ENCODE measurements at regions not wholly inside any gene's neighbourhood (a gene's known extent, or its start where the extent isn't known, plus 50 kb on each side); places are given as distances from the start of the nearest gene placed in this dataset.

GRCh38 chr2:41152318-41152717, 700.4 kb upstream of the SLC8A1 start:
- TF ChIP-seq, protein P1, sequence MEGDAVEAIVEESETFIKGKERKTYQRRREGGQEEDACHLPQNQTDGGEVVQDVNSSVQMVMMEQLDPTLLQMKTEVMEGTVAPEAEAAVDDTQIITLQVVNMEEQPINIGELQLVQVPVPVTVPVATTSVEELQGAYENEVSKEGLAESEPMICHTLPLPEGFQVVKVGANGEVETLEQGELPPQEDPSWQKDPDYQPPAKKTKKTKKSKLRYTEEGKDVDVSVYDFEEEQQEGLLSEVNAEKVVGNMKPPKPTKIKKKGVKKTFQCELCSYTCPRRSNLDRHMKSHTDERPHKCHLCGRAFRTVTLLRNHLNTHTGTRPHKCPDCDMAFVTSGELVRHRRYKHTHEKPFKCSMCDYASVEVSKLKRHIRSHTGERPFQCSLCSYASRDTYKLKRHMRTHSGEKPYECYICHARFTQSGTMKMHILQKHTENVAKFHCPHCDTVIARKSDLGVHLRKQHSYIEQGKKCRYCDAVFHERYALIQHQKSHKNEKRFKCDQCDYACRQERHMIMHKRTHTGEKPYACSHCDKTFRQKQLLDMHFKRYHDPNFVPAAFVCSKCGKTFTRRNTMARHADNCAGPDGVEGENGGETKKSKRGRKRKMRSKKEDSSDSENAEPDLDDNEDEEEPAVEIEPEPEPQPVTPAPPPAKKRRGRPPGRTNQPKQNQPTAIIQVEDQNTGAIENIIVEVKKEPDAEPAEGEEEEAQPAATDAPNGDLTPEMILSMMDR (IDR thresholded peaks at IDR 0.05; ENCODE audit: control insufficient read depth, insufficient read depth, low read depth, low read length, missing control alignments), result no peak
- H3K4me3 ChIP-seq (ENCODE audit: control insufficient read depth, low read depth, low read length), result no peak overlapping the region
- no peak for DNase-seq (ENCODE audit: low read depth)

DNA sequence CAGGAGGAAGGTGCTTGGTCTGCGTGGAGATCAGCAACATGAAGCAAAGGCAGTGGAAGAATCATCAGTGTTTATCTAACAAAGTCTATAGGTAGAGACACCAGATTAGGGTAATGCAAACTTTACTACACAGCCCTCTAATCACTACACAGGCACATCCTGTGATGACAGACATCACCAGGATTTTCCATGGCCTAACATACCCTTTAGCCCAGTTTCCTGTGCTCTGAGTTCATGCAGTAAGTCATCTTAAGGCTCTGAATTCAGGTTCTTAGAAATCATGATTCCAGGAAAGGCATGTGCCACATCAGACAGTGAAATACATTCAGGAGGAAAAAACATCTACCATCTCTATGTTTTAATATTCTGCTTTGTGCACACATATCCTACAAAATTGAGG, 708.5 kb upstream of the SLC8A1 start:
- TF ChIP-seq, protein P1 (IDR thresholded peaks at IDR 0.05; ENCODE audit: control insufficient read depth, insufficient read depth, low read depth, low read length, missing control alignments), result no peak
- no peak for DNase-seq (ENCODE audit: low read depth)
- H3K4me3 ChIP-seq (ENCODE audit: control insufficient read depth, low read depth, low read length), result no peak overlapping the region

- TF ChIP-seq, protein P1 (IDR thresholded peaks at IDR 0.05; ENCODE audit: control insufficient read depth, insufficient read depth, low read depth, low read length, missing control alignments), result no peak
- DNase-seq (ENCODE audit: low read depth), result no peak
- no peak overlapping the region for H3K4me3 ChIP-seq (ENCODE audit: control insufficient read depth, low read depth, low read length)
These were observed 715.1 kb upstream of the SLC8A1 start for GRCh38 chr2:41167014-41167413.

GRCh38 chr2:41169744-41170143, 717.9 kb upstream of the SLC8A1 start:
- no peak overlapping the region for H3K4me3 ChIP-seq (ENCODE audit: control insufficient read depth, low read depth, low read length)
- no peak for DNase-seq (ENCODE audit: low read depth)
- TF ChIP-seq, protein P1 (IDR thresholded peaks at IDR 0.05; ENCODE audit: control insufficient read depth, insufficient read depth, low read depth, low read length, missing control alignments), result no peak

DNA sequence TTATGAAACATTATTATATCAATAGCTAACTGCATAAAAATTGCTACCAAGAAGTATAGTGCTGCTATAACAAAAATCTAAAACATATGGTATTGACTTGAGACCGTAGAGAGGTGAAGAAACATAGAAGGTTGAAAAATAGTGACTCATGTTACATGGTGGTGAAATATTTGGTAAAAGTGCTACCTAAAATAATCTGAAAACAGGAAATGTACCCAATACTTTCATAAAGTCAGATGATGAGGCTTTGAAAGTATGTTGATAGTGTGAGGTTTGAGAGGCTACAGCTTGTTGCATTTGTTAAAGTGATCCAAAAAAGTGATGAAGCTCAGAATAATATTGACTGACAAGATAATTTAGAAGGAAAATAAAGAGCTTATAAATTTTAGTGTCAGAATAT, 718.7 kb upstream of the SLC8A1 start:
- no peak overlapping the region for H3K4me3 ChIP-seq (ENCODE audit: control insufficient read depth, low read depth, low read length)
- DNase-seq (ENCODE audit: low read depth), result no peak
- TF ChIP-seq, protein P1 (IDR thresholded peaks at IDR 0.05; ENCODE audit: control insufficient read depth, insufficient read depth, low read depth, low read length, missing control alignments), result no peak

DNA sequence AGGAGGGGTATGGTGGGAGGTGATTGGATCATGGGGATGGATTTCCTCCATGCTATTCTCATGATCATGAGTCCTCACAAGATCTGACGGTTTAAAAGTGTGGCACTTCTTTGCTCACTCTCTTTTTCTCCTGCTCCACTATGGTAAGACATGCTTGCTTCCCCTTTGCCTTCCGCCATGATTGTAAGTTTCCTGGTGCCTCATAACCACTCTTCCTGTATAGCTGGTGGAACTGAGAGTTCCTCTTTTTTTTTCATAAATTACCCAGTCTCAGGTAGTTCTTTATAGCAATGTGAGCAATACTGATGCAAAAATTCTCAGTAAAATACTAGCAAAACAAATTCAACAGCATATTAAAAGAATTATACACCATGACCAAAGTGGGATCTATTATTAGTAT, 728.5 kb upstream of the SLC8A1 start:
- no peak overlapping the region for H3K4me3 ChIP-seq (ENCODE audit: control insufficient read depth, low read depth, low read length)
- TF ChIP-seq, protein P1 (IDR thresholded peaks at IDR 0.05; ENCODE audit: control insufficient read depth, insufficient read depth, low read depth, low read length, missing control alignments), result no peak
- DNase-seq (ENCODE audit: low read depth), result no peak

DNA sequence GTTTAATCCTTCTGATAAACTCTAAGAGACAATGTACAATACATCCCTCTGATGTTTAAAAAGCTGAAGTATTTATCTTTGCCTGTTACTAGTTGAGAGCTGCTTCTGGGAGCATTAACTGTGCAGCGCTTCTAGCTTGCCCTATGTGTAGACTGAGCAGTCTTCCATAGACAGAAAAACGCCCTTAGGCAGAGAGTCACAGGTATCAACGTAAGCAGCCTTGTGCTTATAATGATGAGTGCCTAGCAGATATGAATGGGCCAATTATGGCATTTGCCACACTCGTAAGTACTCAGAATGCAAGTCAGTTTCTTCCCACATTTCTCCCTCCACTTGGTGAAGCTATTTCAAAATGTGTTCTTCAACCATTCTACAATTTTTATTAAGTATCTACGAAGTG, 731.1 kb upstream of the SLC8A1 start:
- H3K4me3 ChIP-seq (ENCODE audit: control insufficient read depth, low read depth, low read length), result no peak overlapping the region
- TF ChIP-seq, protein P1 (IDR thresholded peaks at IDR 0.05; ENCODE audit: control insufficient read depth, insufficient read depth, low read depth, low read length, missing control alignments), result no peak
- no peak for DNase-seq (ENCODE audit: low read depth)
